Esophagus squamous epithelium (tissue), 5 donors: ENCODE measurements at regions not wholly inside any gene's neighbourhood (a gene's known extent, or its start where the extent isn't known, plus 50 kb on each side); places are given as distances from the start of the nearest gene placed in this dataset.
"Not testable (repeated sequence)": the region's sequence is repeated elsewhere in the genome, so short reads cannot be mapped to it uniquely, and the experiment has no call there.

Experiments
- DNase-seq: peaks from one replicate; lab custom pipeline; 2025; lab: John Stamatoyannopoulos, UW
- H3K27ac ChIP-seq, 4 donors: fragments of 200-600 bp; sonication (generic); one replicate each; pipeline ENCODE4 v1.5.1; 2016 to 2019; ENCODE audit warnings: mild to moderate bottlenecking in 1 of 4
- H3K27me3 ChIP-seq, 4 donors: fragments of 200-600 bp; sonication (generic); 1 replicate in 3 of 4; 2 replicates in 1 of 4; pipeline versions ENCODE4 v1.5.1 to v1.6.0; 2017 to 2021; ENCODE audit warnings: antibody characterized with exemption in 1 of 4
- H3K36me3 ChIP-seq, 3 donors: fragments of 200-600 bp; sonication (generic); one replicate each; pipeline ENCODE4 v1.5.1; 2016 to 2019
- H3K4me1 ChIP-seq, 3 donors: fragments of 200-600 bp; sonication (generic); one replicate each; pipeline ENCODE4 v1.5.1; 2017 to 2019
- H3K4me3 ChIP-seq, 4 donors: fragments of 200-600 bp; sonication (generic); 1 replicate in 3 of 4; 2 replicates in 1 of 4; pipeline ENCODE4 v1.5.1; 2016 to 2019; ENCODE audit warnings: mild to moderate bottlenecking in 2 of 4, moderate library complexity in 1 of 4
- H3K9me3 ChIP-seq, 3 donors: fragments of 200-600 bp; sonication (generic); one replicate each; pipeline ENCODE4 v1.5.1; 2016 to 2019
- CTCF ChIP-seq, 6 experiments: fragments of 450-650 bp in 4 of 6; fragments of 200-600 bp in 2 of 6; sonication (generic) in 2 of 6; IDR thresholded peaks; one replicate each; pipeline ENCODE4 v1.5.1; 2016 to 2019; ENCODE audit warnings: antibody characterized with exemption in 6 of 6, mild to moderate bottlenecking in 4 of 6, moderate library complexity in 4 of 6
- POLR2A ChIP-seq, 4 donors: fragments of 450-650 bp; IDR thresholded peaks; one replicate each; pipeline ENCODE4 v1.6.1; 2017; ENCODE audit warnings: antibody characterized with exemption in 4 of 4, mild to moderate bottlenecking in 4 of 4, moderate library complexity in 3 of 4
- WGBS, 2 donors: methylation state at CpG; one replicate each; pipeline ENCODE4 v1.1.5; 2018; 5-methylcytosine and 5-hydroxymethylcytosine counted together
- intact Hi-C: fragments of 100-400 bp; cut with DNase I; formaldehyde crosslinking; loops from one replicate; pipeline ENCODE4 v1.15.0; 2022
- donor health status: DM: yes; HTN: yes; CAD: no.

- H3K36me3 ChIP-seq, result no peaks in the 10 kb centered on the region
- peaks cover 0 to 6% (median 6%) of the 10 kb centered on the region in 3 donors for H3K9me3 ChIP-seq
- TF ChIP-seq CTCF (IDR thresholded peaks at IDR 0.05) (no peak), POLR2A (IDR thresholded peaks at IDR 0.05) (no peak)
- no peak for DNase-seq
- intact Hi-C loops, result no loop called here
- no peaks in the 10 kb centered on the region for H3K4me1 ChIP-seq
- 95 to 96% methylated on average over 3 of the region's 3 CpGs for WGBS, 2 donors
- no peak overlapping the region for H3K27ac ChIP-seq
- no peak overlapping the region for H3K4me3 ChIP-seq
- H3K27me3 ChIP-seq, result no peaks in the 10 kb centered on the region
These were observed 152.6 kb upstream of the TBX3 start for GRCh38 chr12:114836609-114837008.

GRCh38 chr12:114835031-114835430 is 151.1 kb upstream of the TBX3 start:
- intact Hi-C loops, result no loop called here
- WGBS, 2 donors, result 55 to 64% methylated on average over 2 of the region's 2 CpGs
- no peak overlapping the region for H3K4me3 ChIP-seq
- H3K27ac ChIP-seq, result no peak overlapping the region
- no peaks in the 10 kb centered on the region for H3K36me3 ChIP-seq
- H3K9me3 ChIP-seq, result peaks cover 0 to 6% (median 6%) of the 10 kb centered on the region in 3 donors
- TF ChIP-seq CTCF (IDR thresholded peaks at IDR 0.05) (no peak), POLR2A (IDR thresholded peaks at IDR 0.05) (no peak)
- H3K4me1 ChIP-seq, result no peaks in the 10 kb centered on the region
- no peaks in the 10 kb centered on the region for H3K27me3 ChIP-seq
- no peak for DNase-seq

GRCh38 chr12:114834621-114835020 is 150.6 kb upstream of the TBX3 start:
- no peak overlapping the region for H3K27ac ChIP-seq
- WGBS, 2 donors, result 37 to 47% methylated on average over 3 of the region's 3 CpGs
- peaks cover 0 to 6% (median 6%) of the 10 kb centered on the region in 3 donors for H3K9me3 ChIP-seq
- no peak for DNase-seq
- H3K4me1 ChIP-seq, result no peaks in the 10 kb centered on the region
- no peaks in the 10 kb centered on the region for H3K36me3 ChIP-seq
- H3K4me3 ChIP-seq, result no peak overlapping the region
- TF ChIP-seq POLR2A (IDR thresholded peaks at IDR 0.05) (no peak), CTCF (IDR thresholded peaks at IDR 0.05) (no peak)
- intact Hi-C loops, result no loop called here
- no peaks in the 10 kb centered on the region for H3K27me3 ChIP-seq

- H3K36me3 ChIP-seq, result no peaks in the 10 kb centered on the region
- no peaks in the 10 kb centered on the region for H3K4me1 ChIP-seq
- 86 to 93% methylated on average over 4 of the region's 4 CpGs for WGBS, 2 donors
- peaks cover 0 to 3% (median 0%) of the 10 kb centered on the region in 4 donors for H3K27me3 ChIP-seq
- no peak overlapping the region for H3K27ac ChIP-seq
- H3K4me3 ChIP-seq, result no peak overlapping the region
- intact Hi-C loops, result no loop called here
- no peak for TF ChIP-seq CTCF (IDR thresholded peaks at IDR 0.05)
- TF ChIP-seq POLR2A (IDR thresholded peaks at IDR 0.05), result no peak
- DNase-seq, result no peak
- H3K9me3 ChIP-seq, result no peaks in the 10 kb centered on the region
These were observed 145.9 kb upstream of the TBX3 start for GRCh38 chr12:114829833-114830232.

- H3K4me3 ChIP-seq, intact Hi-C loops, H3K4me1 ChIP-seq, DNase-seq, H3K36me3 ChIP-seq, H3K9me3 ChIP-seq, H3K27ac ChIP-seq, H3K27me3 ChIP-seq: not testable (repeated sequence)
These were observed 145.3 kb upstream of the TBX3 start for GRCh38 chr12:114829244-114829643.

- Histone ChIP-seq H3K36me3 (no peaks in the 10 kb centered on the region), H3K9me3 (no peaks in the 10 kb centered on the region), H3K27me3 (peaks cover 0 to 3% (median 0%) of the 10 kb centered on the region in 4 donors), H3K4me3 (no peak overlapping the region), H3K27ac (no peak overlapping the region), H3K4me1 (no peaks in the 10 kb centered on the region)
- intact Hi-C loops, result no loop called here
- TF ChIP-seq CTCF (IDR thresholded peaks at IDR 0.05) (no peak), POLR2A (IDR thresholded peaks at IDR 0.05) (no peak)
- 86 to 87% methylated on average over 7 of the region's 7 CpGs for WGBS, 2 donors
- DNase-seq, result no peak
These were observed 143.5 kb upstream of the TBX3 start for GRCh38 chr12:114827461-114827860.
